ENCODE measurements at regions not wholly inside any gene's neighbourhood (a gene's known extent, or its start where the extent isn't known, plus 50 kb on each side); places are given as distances from the start of the nearest gene placed in this dataset.

DNA sequence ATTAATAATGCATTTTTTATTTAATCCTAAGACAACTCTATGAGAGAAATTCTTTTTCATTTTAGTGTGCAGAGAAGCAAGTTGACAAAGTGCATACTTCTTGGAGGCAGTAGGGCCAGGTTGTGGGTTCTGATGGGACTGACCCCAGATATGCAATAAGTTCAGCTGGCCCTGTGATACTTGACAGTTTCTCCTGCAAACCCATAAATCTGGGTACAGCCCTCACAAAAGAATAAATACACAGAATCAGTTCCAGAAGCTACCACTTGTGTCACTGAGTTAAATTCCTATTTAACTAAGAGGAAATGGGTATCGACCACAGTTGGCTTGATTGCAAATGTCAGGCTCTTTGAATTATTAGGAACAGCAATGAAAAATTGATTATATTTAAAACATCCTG, 598.5 kb upstream of the API5 start:
- Mint-ChIP-seq H3K4me3 (no peak overlapping the region), H3K36me3 (ENCODE audit: low read depth) (no peaks in the 10 kb centered on the region), H3K9me3 (peaks cover 2% of the 10 kb centered on the region), H3K4me1 (no peaks in the 10 kb centered on the region), H3K27me3 (ENCODE audit: low read depth, poor library complexity) (peaks cover 3% of the 10 kb centered on the region), H3K27ac (no peak overlapping the region)
- TF ChIP-seq, protein P1, sequence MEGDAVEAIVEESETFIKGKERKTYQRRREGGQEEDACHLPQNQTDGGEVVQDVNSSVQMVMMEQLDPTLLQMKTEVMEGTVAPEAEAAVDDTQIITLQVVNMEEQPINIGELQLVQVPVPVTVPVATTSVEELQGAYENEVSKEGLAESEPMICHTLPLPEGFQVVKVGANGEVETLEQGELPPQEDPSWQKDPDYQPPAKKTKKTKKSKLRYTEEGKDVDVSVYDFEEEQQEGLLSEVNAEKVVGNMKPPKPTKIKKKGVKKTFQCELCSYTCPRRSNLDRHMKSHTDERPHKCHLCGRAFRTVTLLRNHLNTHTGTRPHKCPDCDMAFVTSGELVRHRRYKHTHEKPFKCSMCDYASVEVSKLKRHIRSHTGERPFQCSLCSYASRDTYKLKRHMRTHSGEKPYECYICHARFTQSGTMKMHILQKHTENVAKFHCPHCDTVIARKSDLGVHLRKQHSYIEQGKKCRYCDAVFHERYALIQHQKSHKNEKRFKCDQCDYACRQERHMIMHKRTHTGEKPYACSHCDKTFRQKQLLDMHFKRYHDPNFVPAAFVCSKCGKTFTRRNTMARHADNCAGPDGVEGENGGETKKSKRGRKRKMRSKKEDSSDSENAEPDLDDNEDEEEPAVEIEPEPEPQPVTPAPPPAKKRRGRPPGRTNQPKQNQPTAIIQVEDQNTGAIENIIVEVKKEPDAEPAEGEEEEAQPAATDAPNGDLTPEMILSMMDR (IDR thresholded peaks at IDR 0.05) = no peak
- no peak for DNase-seq

DNA sequence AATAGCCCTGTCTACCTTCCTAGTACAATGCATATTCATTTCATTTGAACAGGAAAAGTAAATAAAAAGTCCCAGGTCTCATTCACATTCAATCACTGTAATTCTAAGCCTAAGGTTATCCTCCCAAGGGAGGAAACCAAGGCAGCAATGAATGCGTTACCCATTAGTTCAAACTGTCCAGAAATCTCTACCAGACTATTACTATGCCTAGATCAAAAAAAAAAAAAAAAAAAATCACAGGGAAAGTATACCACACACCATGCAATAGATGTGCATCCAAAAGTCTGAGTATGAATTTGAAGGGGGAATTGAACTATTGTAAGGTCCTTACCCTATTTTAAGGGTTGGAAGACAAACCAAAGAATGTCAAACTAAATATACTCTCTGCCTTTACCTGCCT, 598.0 kb upstream of the API5 start:
- Mint-ChIP-seq H3K36me3 (ENCODE audit: low read depth) (no peaks in the 10 kb centered on the region), H3K4me1 (no peaks in the 10 kb centered on the region), H3K9me3 (peaks cover 4% of the 10 kb centered on the region), H3K27ac (no peak overlapping the region), H3K4me3 (no peak overlapping the region), H3K27me3 (ENCODE audit: low read depth, poor library complexity) (peaks cover 3% of the 10 kb centered on the region)
- TF ChIP-seq, protein P1 (IDR thresholded peaks at IDR 0.05) = no peak
- no peak for DNase-seq

DNA sequence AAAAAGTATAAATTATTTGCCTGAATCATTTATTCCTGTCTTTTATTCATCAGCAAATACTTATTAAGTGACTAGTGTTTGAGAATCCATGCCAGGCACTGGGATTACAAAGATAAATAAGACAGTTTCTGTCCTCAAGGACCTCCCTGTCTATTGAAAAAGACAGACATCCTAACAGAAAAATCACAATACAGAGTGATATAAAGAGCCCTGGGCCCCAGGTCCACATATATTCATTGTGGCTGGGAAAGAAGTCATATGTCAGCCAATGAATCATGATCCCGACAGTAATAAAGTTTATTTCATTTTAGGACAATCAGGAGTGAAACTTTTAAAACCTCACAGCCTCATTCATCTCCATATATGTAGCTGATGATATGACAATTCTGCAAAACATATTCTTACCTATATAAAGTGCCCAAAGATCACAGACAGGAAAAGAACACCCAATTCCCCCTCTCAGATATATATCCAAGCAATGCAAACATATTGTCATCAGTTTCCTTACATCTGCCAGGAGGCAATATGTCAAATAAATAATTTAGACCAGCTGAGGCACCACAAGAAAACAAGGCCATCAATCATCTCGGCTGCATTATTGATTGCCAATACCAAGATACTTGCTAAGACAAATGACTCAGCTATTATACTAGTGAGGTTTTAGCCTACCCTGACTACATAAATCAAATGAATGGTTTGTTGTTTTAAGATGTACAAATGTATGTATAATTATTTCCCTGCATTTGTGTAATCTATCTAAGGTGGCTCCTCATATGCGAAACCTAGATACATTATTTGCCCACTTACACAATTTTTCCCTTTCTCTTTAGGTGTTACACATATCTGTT, 590.9 kb upstream of the API5 start:
- no peak overlapping the region for H3K27ac Mint-ChIP-seq
- no peaks in the 10 kb centered on the region for H3K4me1 Mint-ChIP-seq
- DNase-seq = no peak
- H3K4me3 Mint-ChIP-seq = no peak overlapping the region
- H3K9me3 Mint-ChIP-seq = peaks cover 4% of the 10 kb centered on the region
- TF ChIP-seq, protein P1 (IDR thresholded peaks at IDR 0.05) = no peak
- H3K27me3 Mint-ChIP-seq (ENCODE audit: low read depth, poor library complexity) = peaks cover 3% of the 10 kb centered on the region
- no peaks in the 10 kb centered on the region for H3K36me3 Mint-ChIP-seq (ENCODE audit: low read depth)

DNA sequence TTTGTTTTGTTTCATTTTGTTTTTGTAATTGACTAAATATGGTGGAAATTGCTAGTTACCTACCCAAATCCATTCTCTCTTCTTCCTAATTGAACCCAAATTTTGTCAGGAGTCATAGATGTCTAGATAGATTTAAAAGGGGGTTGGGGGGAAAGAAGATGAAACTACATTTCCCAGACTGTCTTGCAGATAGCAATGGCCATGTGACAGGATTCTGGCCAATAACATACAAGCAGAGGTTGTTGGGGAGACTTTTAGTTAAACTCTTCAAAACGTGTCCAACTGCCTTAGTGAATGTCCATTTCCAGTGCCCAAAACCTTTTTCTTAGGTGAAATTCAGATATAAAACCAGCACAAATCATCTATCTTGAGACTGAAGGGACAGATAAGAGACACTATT, 583.9 kb upstream of the API5 start:
- no peaks in the 10 kb centered on the region for H3K9me3 Mint-ChIP-seq
- no peak overlapping the region for H3K4me3 Mint-ChIP-seq
- no peaks in the 10 kb centered on the region for H3K36me3 Mint-ChIP-seq (ENCODE audit: low read depth)
- no peaks in the 10 kb centered on the region for H3K27me3 Mint-ChIP-seq (ENCODE audit: low read depth, poor library complexity)
- H3K4me1 Mint-ChIP-seq = no peaks in the 10 kb centered on the region
- TF ChIP-seq, protein P1 (IDR thresholded peaks at IDR 0.05) = no peak
- DNase-seq = no peak
- no peak overlapping the region for H3K27ac Mint-ChIP-seq

DNA sequence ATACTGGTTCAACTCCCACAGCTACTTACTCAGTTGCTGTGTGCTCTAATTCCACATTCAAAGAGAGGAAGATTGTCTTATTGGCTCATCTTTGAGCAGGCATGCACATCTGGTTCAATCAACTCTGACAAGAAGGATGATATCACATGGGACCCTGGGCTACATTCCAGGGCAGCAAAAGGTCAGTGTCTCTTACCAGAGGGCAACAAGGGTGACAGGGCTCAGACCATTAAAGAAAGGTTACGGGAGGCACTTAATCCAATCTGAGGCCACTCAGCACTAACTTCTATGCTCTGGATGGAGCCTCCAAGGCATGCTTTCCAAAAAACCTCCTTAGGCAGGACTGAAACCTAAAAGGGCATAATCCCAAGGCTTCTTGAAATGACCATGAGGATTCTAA, 549.4 kb upstream of the API5 start:
- DNase-seq = peak; percentile 23
- peak overlapping the region; percentile 69 for H3K27ac Mint-ChIP-seq
- H3K4me3 Mint-ChIP-seq = no peak overlapping the region
- TF ChIP-seq, protein P1 (IDR thresholded peaks at IDR 0.05) = no peak
- H3K9me3 Mint-ChIP-seq = no peaks in the 10 kb centered on the region
- peaks cover 7% of the 10 kb centered on the region for H3K27me3 Mint-ChIP-seq (ENCODE audit: low read depth, poor library complexity)
- H3K4me1 Mint-ChIP-seq = peaks cover 33% of the 10 kb centered on the region
- H3K36me3 Mint-ChIP-seq (ENCODE audit: low read depth) = no peaks in the 10 kb centered on the region

DNA sequence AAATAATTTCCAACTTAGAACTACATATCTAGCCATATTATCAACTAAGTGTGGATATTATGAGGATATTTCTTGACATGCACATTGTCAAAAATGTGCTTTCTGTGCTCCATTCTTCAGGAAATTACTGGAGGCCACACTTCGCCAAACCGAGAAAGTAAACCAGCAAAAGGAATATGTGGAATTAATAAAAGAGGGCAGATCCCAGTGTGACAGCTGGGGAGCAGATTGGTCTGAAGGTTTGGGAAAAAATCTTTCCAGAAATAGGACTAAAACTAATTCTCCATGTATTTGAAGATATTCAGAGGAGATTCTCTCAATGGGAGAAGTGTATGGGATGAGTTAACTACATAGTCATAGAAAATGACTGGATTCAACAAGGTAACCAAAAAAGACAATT, 546.9 kb upstream of the API5 start:
- H3K27me3 Mint-ChIP-seq (ENCODE audit: low read depth, poor library complexity) = peaks cover 7% of the 10 kb centered on the region
- H3K4me1 Mint-ChIP-seq = peaks cover 33% of the 10 kb centered on the region
- H3K36me3 Mint-ChIP-seq (ENCODE audit: low read depth) = no peaks in the 10 kb centered on the region
- H3K4me3 Mint-ChIP-seq = no peak overlapping the region
- TF ChIP-seq, protein P1 (IDR thresholded peaks at IDR 0.05) = no peak
- H3K9me3 Mint-ChIP-seq = no peaks in the 10 kb centered on the region
- peak overlapping the region; percentile 46 for H3K27ac Mint-ChIP-seq
- DNase-seq = no peak
